ENCODE measurements at regions not wholly inside any gene's neighbourhood (a gene's known extent, or its start where the extent isn't known, plus 50 kb on each side); places are given as distances from the start of the nearest gene placed in this dataset.

- Histone ChIP-seq H3K4me2 (ENCODE audit: low read length) (no peak overlapping the region), H3K36me3 (ENCODE audit: insufficient read depth, low read length) (no peaks in the 10 kb centered on the region), H3K27ac (ENCODE audit: low read depth, low read length, poor library complexity, severe bottlenecking) (no peak overlapping the region), H3K9me3 (ENCODE audit: low read length) (no peaks in the 10 kb centered on the region), H3K27me3 (ENCODE audit: insufficient read depth, low read length) (no peaks in the 10 kb centered on the region), H3K4me3 (ENCODE audit: low read depth, low read length, poor library complexity, severe bottlenecking) (no peak overlapping the region), H3K9me2 (ENCODE audit: low read depth, low read length) (no peaks in the 10 kb centered on the region), H3F3A (ENCODE audit: insufficient read depth, low read length) (no peaks in the 10 kb centered on the region), H3K79me2 (ENCODE audit: insufficient read depth, low read length) (no peaks in the 10 kb centered on the region), H3K9ac (ENCODE audit: low read length) (no peak overlapping the region), H4K20me1 (ENCODE audit: insufficient read depth, low read length) (no peaks in the 10 kb centered on the region), H3K4me1 (ENCODE audit: insufficient read depth, low read length, severe bottlenecking) (no peaks in the 10 kb centered on the region), H2AFZ (ENCODE audit: low read length) (no peak overlapping the region)
- no peak for TF ChIP-seq EZH2 (IDR thresholded peaks at IDR 0.05; ENCODE audit: borderline replicate concordance, low read length)
- TF ChIP-seq, protein P1, sequence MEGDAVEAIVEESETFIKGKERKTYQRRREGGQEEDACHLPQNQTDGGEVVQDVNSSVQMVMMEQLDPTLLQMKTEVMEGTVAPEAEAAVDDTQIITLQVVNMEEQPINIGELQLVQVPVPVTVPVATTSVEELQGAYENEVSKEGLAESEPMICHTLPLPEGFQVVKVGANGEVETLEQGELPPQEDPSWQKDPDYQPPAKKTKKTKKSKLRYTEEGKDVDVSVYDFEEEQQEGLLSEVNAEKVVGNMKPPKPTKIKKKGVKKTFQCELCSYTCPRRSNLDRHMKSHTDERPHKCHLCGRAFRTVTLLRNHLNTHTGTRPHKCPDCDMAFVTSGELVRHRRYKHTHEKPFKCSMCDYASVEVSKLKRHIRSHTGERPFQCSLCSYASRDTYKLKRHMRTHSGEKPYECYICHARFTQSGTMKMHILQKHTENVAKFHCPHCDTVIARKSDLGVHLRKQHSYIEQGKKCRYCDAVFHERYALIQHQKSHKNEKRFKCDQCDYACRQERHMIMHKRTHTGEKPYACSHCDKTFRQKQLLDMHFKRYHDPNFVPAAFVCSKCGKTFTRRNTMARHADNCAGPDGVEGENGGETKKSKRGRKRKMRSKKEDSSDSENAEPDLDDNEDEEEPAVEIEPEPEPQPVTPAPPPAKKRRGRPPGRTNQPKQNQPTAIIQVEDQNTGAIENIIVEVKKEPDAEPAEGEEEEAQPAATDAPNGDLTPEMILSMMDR (IDR thresholded peaks at IDR 0.05; ENCODE audit: low read length) = no peak
Observed at GRCh38 chrX:14235004-14235403, 205.3 kb upstream of the GEMIN8 start.

DNA sequence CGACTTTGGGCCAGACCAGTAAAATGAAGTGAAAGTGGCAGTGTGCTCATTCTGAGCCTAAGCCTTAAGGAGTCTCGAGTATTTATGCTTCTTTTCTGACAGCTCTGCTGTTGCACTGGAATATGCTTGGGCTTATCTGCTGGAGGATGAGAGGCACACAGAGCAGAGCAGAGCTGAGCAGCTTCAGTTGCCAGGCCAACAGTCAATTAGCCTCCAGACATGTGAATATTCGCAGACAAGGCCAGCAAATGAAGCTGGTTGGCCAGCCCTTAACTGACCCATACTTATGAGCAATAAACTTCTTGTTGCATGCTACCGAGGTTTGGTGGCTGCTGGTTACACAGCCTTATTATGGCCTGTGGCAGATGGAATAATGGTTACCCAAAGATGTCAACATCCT, 203.0 kb upstream of the GEMIN8 start:
- Histone ChIP-seq H3F3A (ENCODE audit: insufficient read depth, low read length) (no peaks in the 10 kb centered on the region), H3K27ac (ENCODE audit: low read depth, low read length, poor library complexity, severe bottlenecking) (no peak overlapping the region), H3K4me3 (ENCODE audit: low read depth, low read length, poor library complexity, severe bottlenecking) (no peak overlapping the region), H3K36me3 (ENCODE audit: insufficient read depth, low read length) (no peaks in the 10 kb centered on the region), H2AFZ (ENCODE audit: low read length) (no peak overlapping the region), H4K20me1 (ENCODE audit: insufficient read depth, low read length) (no peaks in the 10 kb centered on the region), H3K79me2 (ENCODE audit: insufficient read depth, low read length) (no peaks in the 10 kb centered on the region), H3K4me2 (ENCODE audit: low read length) (no peak overlapping the region), H3K27me3 (ENCODE audit: insufficient read depth, low read length) (no peaks in the 10 kb centered on the region), H3K9me2 (ENCODE audit: low read depth, low read length) (no peaks in the 10 kb centered on the region), H3K4me1 (ENCODE audit: insufficient read depth, low read length, severe bottlenecking) (no peaks in the 10 kb centered on the region), H3K9ac (ENCODE audit: low read length) (no peak overlapping the region), H3K9me3 (ENCODE audit: low read length) (no peaks in the 10 kb centered on the region)
- TF ChIP-seq EZH2 (IDR thresholded peaks at IDR 0.05; ENCODE audit: borderline replicate concordance, low read length) = no peak
- TF ChIP-seq, protein P1 (IDR thresholded peaks at IDR 0.05; ENCODE audit: low read length) = no peak

DNA sequence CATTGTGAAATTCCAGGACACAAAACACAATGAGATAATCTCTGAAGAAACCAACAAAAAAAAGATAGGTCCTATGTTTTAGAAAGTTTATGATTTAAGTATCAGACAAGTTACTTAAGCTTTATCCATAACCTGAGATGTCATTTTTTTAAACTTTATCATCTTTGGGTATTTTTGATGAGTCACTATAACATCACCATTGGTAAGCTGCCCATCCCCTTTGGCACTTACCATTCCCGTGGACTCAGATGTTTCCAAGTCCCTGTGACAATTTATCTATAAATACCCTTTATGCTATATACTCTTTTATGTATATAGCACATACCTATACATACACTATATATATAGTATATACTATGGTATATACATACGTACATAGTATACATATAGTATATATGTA, 198.9 kb upstream of the GEMIN8 start:
- H3K79me2 ChIP-seq (ENCODE audit: insufficient read depth, low read length) = no peaks in the 10 kb centered on the region
- no peaks in the 10 kb centered on the region for H3K27me3 ChIP-seq (ENCODE audit: insufficient read depth, low read length)
- no peaks in the 10 kb centered on the region for H3K4me1 ChIP-seq (ENCODE audit: insufficient read depth, low read length, severe bottlenecking)
- no peak overlapping the region for H3K4me2 ChIP-seq (ENCODE audit: low read length)
- no peaks in the 10 kb centered on the region for H3F3A ChIP-seq (ENCODE audit: insufficient read depth, low read length)
- H4K20me1 ChIP-seq (ENCODE audit: insufficient read depth, low read length) = no peaks in the 10 kb centered on the region
- no peak overlapping the region for H3K27ac ChIP-seq (ENCODE audit: low read depth, low read length, poor library complexity, severe bottlenecking)
- H3K9me2 ChIP-seq (ENCODE audit: low read depth, low read length) = no peaks in the 10 kb centered on the region
- H3K9me3 ChIP-seq (ENCODE audit: low read length) = no peaks in the 10 kb centered on the region
- H3K4me3 ChIP-seq (ENCODE audit: low read depth, low read length, poor library complexity, severe bottlenecking) = no peak overlapping the region
- no peak overlapping the region for H3K9ac ChIP-seq (ENCODE audit: low read length)
- no peak overlapping the region for H2AFZ ChIP-seq (ENCODE audit: low read length)
- no peaks in the 10 kb centered on the region for H3K36me3 ChIP-seq (ENCODE audit: insufficient read depth, low read length)
- TF ChIP-seq, protein P1 (IDR thresholded peaks at IDR 0.05; ENCODE audit: low read length) = no peak
- TF ChIP-seq EZH2 (IDR thresholded peaks at IDR 0.05; ENCODE audit: borderline replicate concordance, low read length) = no peak
